ENCODE measurements at regions not wholly inside any gene's neighbourhood (a gene's known extent, or its start where the extent isn't known, plus 50 kb on each side); places are given as distances from the start of the nearest gene placed in this dataset.

GRCh38 chr11:45414088-45414487 lies 127.9 kb upstream of the SYT13 start:
- Histone ChIP-seq H3K27ac (ENCODE audit: insufficient read depth, low read length) (no peak overlapping the region), H4K91ac (ENCODE audit: insufficient read depth, low read depth, low read length) (no peak overlapping the region), H4K8ac (ENCODE audit: low read depth in 2 of 2, low read length in 2 of 2) (no peak overlapping the region), H3K23ac (ENCODE audit: low read depth, low read length) (no peak overlapping the region), H3K36me3 (ENCODE audit: control insufficient read depth, insufficient read depth, low read length) (no peaks in the 10 kb centered on the region), H3K14ac (replicated peaks; ENCODE audit: low read depth, low read length) (no peak overlapping the region), H4K20me1 (ENCODE audit: insufficient read depth, low read length) (no peaks in the 10 kb centered on the region), H2BK120ac (ENCODE audit: low read depth, low read length) (no peak overlapping the region), H3K18ac (ENCODE audit: low read depth, low read length) (no peak overlapping the region), H3K56ac (ENCODE audit: extremely low read depth, insufficient read depth, low read length) (no peak overlapping the region), H3K4ac (ENCODE audit: low read depth, low read length) (no peak overlapping the region), H3K79me1 (ENCODE audit: low read depth in 1 of 2, low read length in 2 of 2) (no peaks in the 10 kb centered on the region), H2BK15ac (ENCODE audit: low read depth, low read length) (no peak overlapping the region), H3K4me2 (ENCODE audit: low read depth, low read length) (no peak overlapping the region), H3K9me3 (ENCODE audit: control insufficient read depth, insufficient read depth, low read length) (no peaks in the 10 kb centered on the region), H3K9ac (ENCODE audit: low read depth, low read length) (no peak overlapping the region), H2BK5ac (ENCODE audit: low read depth, low read length, poor library complexity, severe bottlenecking) (no peak overlapping the region), H2AFZ (replicated peaks; ENCODE audit: low read length, poor library complexity) (no peak overlapping the region), H2BK20ac (ENCODE audit: low read depth, low read length) (no peak overlapping the region), H3K9me1 (ENCODE audit: insufficient read depth, low read length) (no peaks in the 10 kb centered on the region; the same call in 1 of the 2 replicates), H3K4me3 (ENCODE audit: insufficient read depth, low read depth, low read length) (no peak overlapping the region), H2AK9ac (replicated peaks; ENCODE audit: low read depth, low read length, poor library complexity) (no peak overlapping the region), H3K27me3 (ENCODE audit: control insufficient read depth, insufficient read depth, low read length) (peaks cover 6% of the 10 kb centered on the region; the same call in 1 of the 2 replicates), H4K5ac (ENCODE audit: low read depth, low read length) (no peak overlapping the region), H3K4me1 (ENCODE audit: control insufficient read depth, insufficient read depth, low read length) (no peaks in the 10 kb centered on the region), H2AK5ac (ENCODE audit: low read depth, low read length) (no peak overlapping the region)
- CTCF ChIA-PET = interaction anchor here (0.6 kb wide), 1 partner anchor 358 kb away, joined by 3 read pairs; no protein-coding TSS in a partner anchor
- in situ Hi-C loops (cut with MboI; ENCODE audit: low sequenced_read_pairs) (no loop called here), intact Hi-C loops (cut with micrococcal nuclease) (no loop called here), dilution Hi-C loops (cut with HindIII; ENCODE audit: low sequenced_read_pairs, unreplicated experiment) (no loop called here)
- BruUV-seq (replicated peaks) = no TSS peak
- POLR2A ChIA-PET (ENCODE audit: unreplicated experiment) = no interaction called here
- no peak for DNase-seq
- TF ChIP-seq CTCF (conservative IDR thresholded peaks at IDR 0.05; ENCODE audit: low read depth, low read length) (no peak), POLR2A (IDR thresholded peaks at IDR 0.05; ENCODE audit: low read depth, low read length) (no peak), RCOR1 (IDR thresholded peaks at IDR 0.05; ENCODE audit: insufficient replicate concordance, low read length) (no peak), USF2 (IDR thresholded peaks at IDR 0.05; ENCODE audit: low read depth, low read length) (no peak)
- no peak for ATAC-seq (ENCODE audit: low read depth)
- 100% methylated on average over 1 of the region's 3 CpGs; no CpG with 5 or more reads in 1 of the 2 experiments for WGBS, 2 experiments (ENCODE audit: extremely low coverage in 2 of 2, insufficient read length in 1 of 2)

Measured in IMR-90 (cell line).